ENCODE measurements at regions not wholly inside any gene's neighbourhood (a gene's known extent, or its start where the extent isn't known, plus 50 kb on each side); places are given as distances from the start of the nearest gene placed in this dataset.
"Not testable (repeated sequence)": the region's sequence is repeated elsewhere in the genome, so short reads cannot be mapped to it uniquely, and the experiment has no call there.

DNA sequence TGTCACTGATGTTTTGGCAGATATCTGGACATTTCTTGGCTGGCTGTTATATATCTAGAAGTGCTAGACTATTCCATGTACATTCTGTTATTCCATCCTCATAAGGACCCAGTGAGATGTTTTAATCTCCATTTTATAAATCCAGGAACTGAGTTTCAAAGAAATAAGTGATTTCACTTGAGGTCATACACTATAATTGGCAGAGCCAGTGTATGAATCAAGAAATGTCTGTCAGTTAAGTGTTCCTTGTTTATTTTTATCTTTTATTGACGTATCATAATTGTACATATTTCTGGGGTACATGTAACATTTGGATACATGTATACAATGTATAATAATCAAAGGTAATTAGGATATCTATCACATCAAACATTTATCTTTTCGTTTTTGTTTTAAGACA lies 338.3 kb upstream of the KLF4 start:
- H3K36me3 ChIP-seq (ENCODE audit: insufficient read depth), result no peaks in the 10 kb centered on the region
- no peaks in the 10 kb centered on the region for H3K27me3 ChIP-seq (ENCODE audit: insufficient read depth, low read depth)
- H3K27ac ChIP-seq, result no peak overlapping the region
- H3K4me2 ChIP-seq, result no peak overlapping the region
- H3K9ac ChIP-seq, result no peak overlapping the region
- no peak overlapping the region for H2AFZ ChIP-seq (ENCODE audit: low read depth)
- TF ChIP-seq CTCF (conservative IDR thresholded peaks at IDR 0.05; ENCODE audit: low read depth, low read length), result no peak
- no peaks in the 10 kb centered on the region for H3K4me1 ChIP-seq (ENCODE audit: low read depth, poor library complexity, severe bottlenecking)
- H3K4me3 ChIP-seq (IDR thresholded peaks at IDR 0.05; ENCODE audit: insufficient read depth, low read depth, low read length), result no peak overlapping the region
- H3K79me2 ChIP-seq (ENCODE audit: insufficient read depth, low read depth), result no peaks in the 10 kb centered on the region
- no peaks in the 10 kb centered on the region for H4K20me1 ChIP-seq (ENCODE audit: insufficient read depth)

DNA sequence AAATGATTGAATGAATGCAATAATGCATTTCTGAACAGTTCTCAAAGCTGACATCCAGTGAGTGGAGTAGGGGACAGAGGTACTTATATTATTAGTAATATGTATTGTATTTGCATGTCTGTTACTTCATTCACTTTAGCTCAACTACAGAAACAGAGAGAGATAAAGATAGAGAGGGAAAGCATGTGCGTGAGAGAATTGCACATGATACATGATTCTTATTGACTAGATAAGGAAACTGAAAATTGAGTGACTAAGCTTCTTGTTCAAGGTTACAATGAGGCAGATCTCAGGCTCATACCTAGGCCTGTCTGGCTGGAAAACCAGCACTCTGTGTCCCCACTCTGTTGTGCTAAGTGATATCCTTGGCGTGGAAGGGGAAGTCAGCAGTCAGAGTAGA lies 337.7 kb upstream of the KLF4 start:
- H3K79me2 ChIP-seq (ENCODE audit: insufficient read depth, low read depth), result no peaks in the 10 kb centered on the region
- H4K20me1 ChIP-seq (ENCODE audit: insufficient read depth), result no peaks in the 10 kb centered on the region
- no peak overlapping the region for H3K4me2 ChIP-seq
- no peaks in the 10 kb centered on the region for H3K4me1 ChIP-seq (ENCODE audit: low read depth, poor library complexity, severe bottlenecking)
- no peak overlapping the region for H3K4me3 ChIP-seq (IDR thresholded peaks at IDR 0.05; ENCODE audit: insufficient read depth, low read depth, low read length)
- H3K27ac ChIP-seq, result no peak overlapping the region
- no peak for TF ChIP-seq CTCF (conservative IDR thresholded peaks at IDR 0.05; ENCODE audit: low read depth, low read length)
- H3K36me3 ChIP-seq (ENCODE audit: insufficient read depth), result no peaks in the 10 kb centered on the region
- H3K27me3 ChIP-seq (ENCODE audit: insufficient read depth, low read depth), result no peaks in the 10 kb centered on the region
- no peak overlapping the region for H3K9ac ChIP-seq
- H2AFZ ChIP-seq (ENCODE audit: low read depth), result no peak overlapping the region

- H3K27me3 ChIP-seq (ENCODE audit: insufficient read depth, low read depth); H4K20me1 ChIP-seq (ENCODE audit: insufficient read depth); H3K4me1 ChIP-seq (ENCODE audit: low read depth, poor library complexity, severe bottlenecking); H3K36me3 ChIP-seq (ENCODE audit: insufficient read depth); H3K79me2 ChIP-seq (ENCODE audit: insufficient read depth, low read depth); H3K4me2 ChIP-seq; H3K9ac ChIP-seq; H2AFZ ChIP-seq (ENCODE audit: low read depth); H3K4me3 ChIP-seq (IDR thresholded peaks at IDR 0.05; ENCODE audit: insufficient read depth, low read depth, low read length); H3K27ac ChIP-seq: not testable (repeated sequence)
These were observed 337.1 kb upstream of the KLF4 start for GRCh38 chr9:107826688-107826983.

- Histone ChIP-seq H3K4me3 (IDR thresholded peaks at IDR 0.05; ENCODE audit: insufficient read depth, low read depth, low read length) (no peak overlapping the region), H2AFZ (ENCODE audit: low read depth) (no peak overlapping the region), H3K36me3 (ENCODE audit: insufficient read depth) (no peaks in the 10 kb centered on the region), H3K27me3 (ENCODE audit: insufficient read depth, low read depth) (no peaks in the 10 kb centered on the region), H4K20me1 (ENCODE audit: insufficient read depth) (no peaks in the 10 kb centered on the region), H3K27ac (no peak overlapping the region), H3K9ac (no peak overlapping the region), H3K4me2 (no peak overlapping the region), H3K79me2 (ENCODE audit: insufficient read depth, low read depth) (no peaks in the 10 kb centered on the region), H3K4me1 (ENCODE audit: low read depth, poor library complexity, severe bottlenecking) (no peaks in the 10 kb centered on the region)
- TF ChIP-seq CTCF (conservative IDR thresholded peaks at IDR 0.05; ENCODE audit: low read depth, low read length), result no peak
These were observed 335.0 kb upstream of the KLF4 start for GRCh38 chr9:107824556-107824955.

DNA sequence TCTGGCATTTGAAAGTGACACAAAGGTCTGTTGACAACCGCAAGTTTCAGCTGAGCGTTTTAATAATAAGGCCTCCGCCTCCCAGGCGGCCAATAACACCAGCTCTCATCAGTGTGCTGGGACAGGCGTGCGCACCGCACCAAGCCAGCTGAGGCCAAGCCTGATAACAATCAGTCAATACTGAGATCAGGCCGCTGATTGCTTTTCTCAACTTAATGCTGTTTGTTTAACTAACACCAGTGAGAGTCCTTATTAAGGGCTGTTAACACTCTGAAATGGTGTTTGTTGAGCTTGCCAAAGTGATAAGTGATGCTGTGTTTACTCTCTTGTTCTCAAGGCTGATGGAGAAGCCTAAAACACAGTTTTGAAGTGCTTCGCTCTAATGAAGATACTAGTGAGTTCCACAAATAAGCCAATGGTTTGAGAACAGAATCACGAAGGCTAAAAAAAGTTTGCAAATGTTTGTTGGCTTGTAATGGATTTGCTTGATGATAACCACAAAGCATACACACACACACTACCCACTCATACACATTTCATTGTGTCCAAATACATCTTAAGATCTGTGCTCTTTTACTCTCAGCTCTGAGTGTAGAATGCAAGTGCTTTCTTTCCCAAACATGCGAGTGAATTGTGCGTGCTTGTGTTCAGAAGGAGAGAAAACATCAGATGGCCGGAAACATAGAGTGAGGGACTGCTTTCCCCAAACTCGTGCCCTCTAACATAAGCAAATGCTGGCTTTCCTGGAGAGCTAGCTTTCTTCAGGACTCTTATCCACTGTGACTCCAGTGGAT lies 330.4 kb upstream of the KLF4 start:
- no peak overlapping the region for H3K9ac ChIP-seq
- H3K4me3 ChIP-seq (IDR thresholded peaks at IDR 0.05; ENCODE audit: insufficient read depth, low read depth, low read length), result no peak overlapping the region
- no peak overlapping the region for H3K4me2 ChIP-seq
- no peak for TF ChIP-seq CTCF (conservative IDR thresholded peaks at IDR 0.05; ENCODE audit: low read depth, low read length)
- no peaks in the 10 kb centered on the region for H3K79me2 ChIP-seq (ENCODE audit: insufficient read depth, low read depth)
- no peaks in the 10 kb centered on the region for H3K36me3 ChIP-seq (ENCODE audit: insufficient read depth)
- peaks cover 26% of the 10 kb centered on the region for H3K4me1 ChIP-seq (ENCODE audit: low read depth, poor library complexity, severe bottlenecking)
- H3K27ac ChIP-seq, result no peak overlapping the region
- H3K27me3 ChIP-seq (ENCODE audit: insufficient read depth, low read depth), result no peaks in the 10 kb centered on the region
- no peak overlapping the region for H2AFZ ChIP-seq (ENCODE audit: low read depth)
- no peaks in the 10 kb centered on the region for H4K20me1 ChIP-seq (ENCODE audit: insufficient read depth)

GRCh38 chr9:107818503-107818829 lies 328.9 kb upstream of the KLF4 start:
- not testable (repeated sequence) for H3K9ac ChIP-seq; H3K4me3 ChIP-seq (IDR thresholded peaks at IDR 0.05; ENCODE audit: insufficient read depth, low read depth, low read length); H4K20me1 ChIP-seq (ENCODE audit: insufficient read depth); H3K4me2 ChIP-seq; H2AFZ ChIP-seq (ENCODE audit: low read depth); H3K36me3 ChIP-seq (ENCODE audit: insufficient read depth); H3K79me2 ChIP-seq (ENCODE audit: insufficient read depth, low read depth); H3K27me3 ChIP-seq (ENCODE audit: insufficient read depth, low read depth); H3K27ac ChIP-seq
- H3K4me1 ChIP-seq (ENCODE audit: low read depth, poor library complexity, severe bottlenecking), result peaks cover 26% of the 10 kb centered on the region

DNA sequence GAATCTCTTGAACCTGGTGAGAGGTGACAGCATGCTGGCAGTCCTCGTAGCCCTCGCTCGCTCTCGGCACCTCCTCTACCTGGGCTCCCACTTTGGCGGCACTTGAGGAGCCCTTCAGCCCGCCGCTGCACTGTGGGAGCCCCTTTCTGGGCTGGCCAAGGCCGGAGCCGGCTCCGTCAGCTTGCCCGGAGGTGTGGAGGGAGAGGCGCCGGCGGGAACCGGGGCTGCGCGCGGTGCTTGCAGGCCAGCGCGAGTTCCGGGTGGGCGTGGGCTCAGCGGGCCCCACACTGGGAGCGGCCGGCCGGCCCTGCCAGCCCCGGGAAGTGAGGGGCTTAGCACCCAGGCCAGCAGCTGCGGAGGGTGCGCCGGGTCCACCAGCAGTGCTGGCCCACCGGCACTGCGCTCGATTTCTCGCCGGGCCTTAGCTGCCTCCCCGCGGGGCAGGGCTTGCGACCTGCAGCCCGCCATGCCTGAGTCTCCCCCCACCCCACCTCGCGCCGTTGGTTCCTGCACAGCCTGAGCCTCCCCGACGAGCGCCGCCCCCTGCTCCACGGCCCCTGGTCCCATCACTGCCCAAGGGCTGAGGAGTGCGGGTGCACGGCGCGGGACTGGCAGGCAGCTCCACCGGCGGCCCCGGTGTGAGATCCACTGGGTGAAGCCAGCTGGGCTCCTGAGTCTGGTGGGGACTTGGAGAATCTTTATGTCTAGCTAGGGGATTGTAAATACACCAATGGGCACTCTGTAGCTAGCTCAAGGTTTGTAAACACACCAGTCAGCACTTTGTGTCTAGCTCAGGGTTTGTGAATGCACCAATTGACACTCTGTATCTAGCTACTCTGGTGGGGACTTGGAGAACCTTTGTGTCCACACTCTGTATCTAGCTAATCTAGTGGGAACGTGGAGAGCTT lies 328.3 kb upstream of the KLF4 start:
- not testable (repeated sequence) for H3K27ac ChIP-seq; H3K9ac ChIP-seq; H3K27me3 ChIP-seq (ENCODE audit: insufficient read depth, low read depth); H3K36me3 ChIP-seq (ENCODE audit: insufficient read depth); H3K4me3 ChIP-seq (IDR thresholded peaks at IDR 0.05; ENCODE audit: insufficient read depth, low read depth, low read length); H4K20me1 ChIP-seq (ENCODE audit: insufficient read depth); H2AFZ ChIP-seq (ENCODE audit: low read depth); H3K79me2 ChIP-seq (ENCODE audit: insufficient read depth, low read depth); H3K4me2 ChIP-seq
- peaks cover 26% of the 10 kb centered on the region for H3K4me1 ChIP-seq (ENCODE audit: low read depth, poor library complexity, severe bottlenecking)

Data from KMS-11 (cell line).